ENCODE measurements at regions not wholly inside any gene's neighbourhood (a gene's known extent, or its start where the extent isn't known, plus 50 kb on each side); places are given as distances from the start of the nearest gene placed in this dataset.

DNA sequence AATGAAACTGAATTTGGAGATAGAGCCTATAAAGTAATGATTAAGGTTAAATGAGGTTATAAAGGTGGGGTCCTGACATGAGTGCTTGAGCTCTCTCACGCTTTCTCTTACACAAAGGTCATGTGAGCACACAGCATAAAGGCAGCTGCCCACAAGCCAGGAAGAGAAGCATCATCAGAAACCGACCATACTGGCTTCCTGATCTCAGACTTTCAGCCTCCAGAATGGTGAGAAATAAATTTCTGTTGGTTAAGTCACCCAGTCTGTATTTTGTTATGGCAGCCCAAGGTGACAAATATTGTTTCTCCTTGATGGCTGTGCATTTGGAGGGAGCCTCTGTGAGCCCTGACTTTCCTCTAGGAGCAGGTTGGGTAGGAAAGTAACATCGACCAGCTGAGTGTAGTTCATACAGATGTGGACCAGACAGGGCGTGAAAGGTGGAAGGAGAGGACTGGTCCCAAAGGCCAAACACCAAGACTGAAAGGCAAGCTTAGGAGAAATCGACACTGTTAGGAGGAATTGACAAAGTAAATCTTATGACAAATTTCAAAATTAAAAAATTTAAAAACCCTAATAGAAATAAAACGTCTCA lies 97.6 kb upstream of the SLC38A2 start:
- TF ChIP-seq, protein P1, sequence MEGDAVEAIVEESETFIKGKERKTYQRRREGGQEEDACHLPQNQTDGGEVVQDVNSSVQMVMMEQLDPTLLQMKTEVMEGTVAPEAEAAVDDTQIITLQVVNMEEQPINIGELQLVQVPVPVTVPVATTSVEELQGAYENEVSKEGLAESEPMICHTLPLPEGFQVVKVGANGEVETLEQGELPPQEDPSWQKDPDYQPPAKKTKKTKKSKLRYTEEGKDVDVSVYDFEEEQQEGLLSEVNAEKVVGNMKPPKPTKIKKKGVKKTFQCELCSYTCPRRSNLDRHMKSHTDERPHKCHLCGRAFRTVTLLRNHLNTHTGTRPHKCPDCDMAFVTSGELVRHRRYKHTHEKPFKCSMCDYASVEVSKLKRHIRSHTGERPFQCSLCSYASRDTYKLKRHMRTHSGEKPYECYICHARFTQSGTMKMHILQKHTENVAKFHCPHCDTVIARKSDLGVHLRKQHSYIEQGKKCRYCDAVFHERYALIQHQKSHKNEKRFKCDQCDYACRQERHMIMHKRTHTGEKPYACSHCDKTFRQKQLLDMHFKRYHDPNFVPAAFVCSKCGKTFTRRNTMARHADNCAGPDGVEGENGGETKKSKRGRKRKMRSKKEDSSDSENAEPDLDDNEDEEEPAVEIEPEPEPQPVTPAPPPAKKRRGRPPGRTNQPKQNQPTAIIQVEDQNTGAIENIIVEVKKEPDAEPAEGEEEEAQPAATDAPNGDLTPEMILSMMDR (IDR thresholded peaks at IDR 0.05) = no peak
- no peak for TF ChIP-seq CHD2 (IDR thresholded peaks at IDR 0.05; ENCODE audit: low read length, partially characterized antibody)
- no peak for TF ChIP-seq NR3C1 (IDR thresholded peaks at IDR 0.05)

Data from A549 (cell line).